ENCODE measurements at regions not wholly inside any gene's neighbourhood (a gene's known extent, or its start where the extent isn't known, plus 50 kb on each side); places are given as distances from the start of the nearest gene placed in this dataset.

- in situ Hi-C loops (cut with HindIII; ENCODE audit: low sequenced_read_pairs), result no loop called here
Measured at GRCh38 chr12:17829813-17830212, 260.2 kb downstream of the RERGL start.

GRCh38 chr12:17818931-17819330, 271.1 kb downstream of the RERGL start:
- DNase-seq (ENCODE audit: low spot score), result no peak
- in situ Hi-C loops (cut with HindIII; ENCODE audit: low sequenced_read_pairs), result no loop called here

More at GRCh38 chr12:17829813-17830212, 260.2 kb downstream of the RERGL start:
- DNase-seq (ENCODE audit: low spot score), result no peak

GRCh38 chr12:17810399-17810798, 279.6 kb downstream of the RERGL start:
- no peak for DNase-seq (ENCODE audit: low spot score)
- in situ Hi-C loops (cut with HindIII; ENCODE audit: low sequenced_read_pairs), result no loop called here

- DNase-seq (ENCODE audit: low spot score), result no peak
- in situ Hi-C loops (cut with HindIII; ENCODE audit: low sequenced_read_pairs), result no loop called here
Measured at GRCh38 chr12:17809206-17809605, 280.8 kb downstream of the RERGL start.

GRCh38 chr12:17802657-17803641, 287.0 kb downstream of the RERGL start:
- in situ Hi-C loops (cut with HindIII; ENCODE audit: low sequenced_read_pairs), result no loop called here
- DNase-seq (ENCODE audit: low spot score), result no peak

GRCh38 chr12:17793854-17794253, 296.1 kb downstream of the RERGL start:
- DNase-seq (ENCODE audit: low spot score), result no peak
- in situ Hi-C loops (cut with HindIII; ENCODE audit: low sequenced_read_pairs), result no loop called here

GRCh38 chr12:17778242-17778641, 311.8 kb downstream of the RERGL start:
- in situ Hi-C loops (cut with HindIII; ENCODE audit: low sequenced_read_pairs), result no loop called here
- no peak for DNase-seq (ENCODE audit: low spot score)

- DNase-seq (ENCODE audit: low spot score), result no peak
- in situ Hi-C loops (cut with HindIII; ENCODE audit: low sequenced_read_pairs), result no loop called here
Measured at GRCh38 chr12:17763366-17763765, 326.6 kb downstream of the RERGL start.

GRCh38 chr12:17759982-17760381, 330.0 kb downstream of the RERGL start:
- in situ Hi-C loops (cut with HindIII; ENCODE audit: low sequenced_read_pairs), result no loop called here

More at GRCh38 chr12:17759982-17760381, 330.0 kb downstream of the RERGL start:
- DNase-seq (ENCODE audit: low spot score), result no peak
